IgD-negative memory B cell (primary cell): ENCODE measurements at regions not wholly inside any gene's neighbourhood (a gene's known extent, or its start where the extent isn't known, plus 50 kb on each side); places are given as distances from the start of the nearest gene placed in this dataset.
"Not testable (repeated sequence)": the region's sequence is repeated elsewhere in the genome, so short reads cannot be mapped to it uniquely, and the experiment has no call there.

Experiments used
- H3K27ac Mint-ChIP-seq, 3 donors: one replicate each; pipeline ENCODE4 v1.8.0; 2020 to 2022; ENCODE audit warnings: mild to moderate bottlenecking in 3 of 3, mixed read lengths in 3 of 3, moderate library complexity in 1 of 3
- H3K27me3 Mint-ChIP-seq: one replicate; pipeline ENCODE4 v1.8.0; 2021; ENCODE audit warnings: mixed read lengths
- H3K36me3 Mint-ChIP-seq: one replicate; pipeline ENCODE4 v1.8.0; 2020; ENCODE audit warnings: mild to moderate bottlenecking, mixed read lengths
- H3K4me1 Mint-ChIP-seq, 3 donors: one replicate each; pipeline ENCODE4 v1.8.0; 2020 to 2022; ENCODE audit warnings: mixed read lengths in 3 of 3, mild to moderate bottlenecking in 1 of 3
- H3K4me3 Mint-ChIP-seq, 4 donors: one replicate each; pipeline ENCODE4 v1.8.0; 2020 to 2022; ENCODE audit warnings: mild to moderate bottlenecking in 4 of 4, mixed read lengths in 4 of 4, moderate library complexity in 3 of 4
- H3K9me3 Mint-ChIP-seq, 3 donors: one replicate each; pipeline ENCODE4 v1.8.0; 2020 to 2021; ENCODE audit warnings: mixed read lengths in 3 of 3, mild to moderate bottlenecking in 1 of 3

GRCh38 chr9:105089874-105090273 is 154.6 kb upstream of the SLC44A1 start:
- H3K27me3 Mint-ChIP-seq = no peaks in the 10 kb centered on the region
- H3K4me3 Mint-ChIP-seq = no peak overlapping the region
- H3K36me3 Mint-ChIP-seq = no peaks in the 10 kb centered on the region
- no peaks in the 10 kb centered on the region for H3K4me1 Mint-ChIP-seq
- no peak overlapping the region for H3K27ac Mint-ChIP-seq
- no peaks in the 10 kb centered on the region for H3K9me3 Mint-ChIP-seq

- H3K4me1 Mint-ChIP-seq = no peaks in the 10 kb centered on the region
- H3K27ac Mint-ChIP-seq = no peak overlapping the region
- H3K36me3 Mint-ChIP-seq = no peaks in the 10 kb centered on the region
- H3K4me3 Mint-ChIP-seq = no peak overlapping the region
- no peaks in the 10 kb centered on the region for H3K9me3 Mint-ChIP-seq
- H3K27me3 Mint-ChIP-seq = no peaks in the 10 kb centered on the region
Observed at GRCh38 chr9:105091004-105091640, 153.3 kb upstream of the SLC44A1 start.

- Mint-ChIP-seq H3K27me3 (no peaks in the 10 kb centered on the region), H3K36me3 (no peaks in the 10 kb centered on the region), H3K4me1 (no peaks in the 10 kb centered on the region), H3K9me3 (no peaks in the 10 kb centered on the region), H3K4me3 (no peak overlapping the region), H3K27ac (no peak overlapping the region)
Observed at GRCh38 chr9:105093685-105094084, 150.8 kb upstream of the SLC44A1 start.

- Mint-ChIP-seq H3K9me3 (no peaks in the 10 kb centered on the region), H3K27ac (no peak overlapping the region), H3K4me3 (no peak overlapping the region), H3K36me3 (no peaks in the 10 kb centered on the region), H3K4me1 (no peaks in the 10 kb centered on the region), H3K27me3 (no peaks in the 10 kb centered on the region)
Observed at GRCh38 chr9:105098370-105098769, 146.1 kb upstream of the SLC44A1 start.

- no peaks in the 10 kb centered on the region for H3K36me3 Mint-ChIP-seq
- H3K9me3 Mint-ChIP-seq = no peaks in the 10 kb centered on the region
- H3K4me1 Mint-ChIP-seq = no peaks in the 10 kb centered on the region
- H3K27me3 Mint-ChIP-seq = peaks cover 4% of the 10 kb centered on the region
- no peak overlapping the region for H3K27ac Mint-ChIP-seq
- H3K4me3 Mint-ChIP-seq = no peak overlapping the region
Observed at GRCh38 chr9:105103776-105104175, 140.7 kb upstream of the SLC44A1 start.

GRCh38 chr9:105114318-105114717 is 130.1 kb upstream of the SLC44A1 start:
- H3K27ac Mint-ChIP-seq = peak overlapping the region in 1 of 3 donors; percentile 55
- H3K36me3 Mint-ChIP-seq = no peaks in the 10 kb centered on the region
- peaks cover 12 to 21% (median 14%) of the 10 kb centered on the region in 3 donors for H3K4me1 Mint-ChIP-seq
- peaks cover 1 to 3% (median 2%) of the 10 kb centered on the region in 3 donors for H3K9me3 Mint-ChIP-seq
- peaks cover 6% of the 10 kb centered on the region for H3K27me3 Mint-ChIP-seq
- no peak overlapping the region for H3K4me3 Mint-ChIP-seq

GRCh38 chr9:105114964-105115728 is 129.3 kb upstream of the SLC44A1 start:
- Mint-ChIP-seq H3K4me3 (peak overlapping the region in 2 of 4 donors; percentile 61 to 86), H3K4me1 (peaks cover 12 to 18% (median 14%) of the 10 kb centered on the region in 3 donors), H3K36me3 (no peaks in the 10 kb centered on the region), H3K27me3 (peaks cover 3% of the 10 kb centered on the region), H3K27ac (peak overlapping the region in 1 of 3 donors; percentile 59), H3K9me3 (peaks cover under 1 to 2% (median under 1%) of the 10 kb centered on the region in 3 donors)

GRCh38 chr9:105116052-105116868 is 128.2 kb upstream of the SLC44A1 start:
- peaks cover 0 to 2% (median 0%) of the 10 kb centered on the region in 3 donors for H3K9me3 Mint-ChIP-seq
- peaks cover 12 to 18% (median 14%) of the 10 kb centered on the region in 3 donors for H3K4me1 Mint-ChIP-seq
- H3K4me3 Mint-ChIP-seq = no peak overlapping the region
- H3K27me3 Mint-ChIP-seq = peaks cover 1% of the 10 kb centered on the region
- peak overlapping the region in 1 of 3 donors; percentile 59 for H3K27ac Mint-ChIP-seq
- no peaks in the 10 kb centered on the region for H3K36me3 Mint-ChIP-seq

GRCh38 chr9:105117234-105117633 is 127.2 kb upstream of the SLC44A1 start:
- H3K27ac Mint-ChIP-seq = no peak overlapping the region
- H3K27me3 Mint-ChIP-seq = peaks cover 1% of the 10 kb centered on the region
- H3K9me3 Mint-ChIP-seq = peaks cover 0 to 2% (median 0%) of the 10 kb centered on the region in 3 donors
- no peak overlapping the region for H3K4me3 Mint-ChIP-seq
- H3K4me1 Mint-ChIP-seq = peaks cover 13 to 18% (median 14%) of the 10 kb centered on the region in 3 donors
- no peaks in the 10 kb centered on the region for H3K36me3 Mint-ChIP-seq

GRCh38 chr9:105118636-105119035 is 125.8 kb upstream of the SLC44A1 start:
- H3K36me3 Mint-ChIP-seq = no peaks in the 10 kb centered on the region
- H3K4me1 Mint-ChIP-seq = peaks cover 11 to 18% (median 13%) of the 10 kb centered on the region in 3 donors
- peaks cover 0 to 2% (median 0%) of the 10 kb centered on the region in 3 donors for H3K9me3 Mint-ChIP-seq
- H3K27me3 Mint-ChIP-seq = peaks cover 1% of the 10 kb centered on the region
- H3K27ac Mint-ChIP-seq = no peak overlapping the region
- H3K4me3 Mint-ChIP-seq = no peak overlapping the region

GRCh38 chr9:105119156-105119555 is 125.3 kb upstream of the SLC44A1 start:
- peaks cover 0 to 2% (median 0%) of the 10 kb centered on the region in 3 donors for H3K9me3 Mint-ChIP-seq
- H3K27ac Mint-ChIP-seq = no peak overlapping the region
- H3K36me3 Mint-ChIP-seq = no peaks in the 10 kb centered on the region
- H3K4me3 Mint-ChIP-seq = no peak overlapping the region
- H3K4me1 Mint-ChIP-seq = peaks cover 8 to 12% (median 8%) of the 10 kb centered on the region in 3 donors
- H3K27me3 Mint-ChIP-seq = peaks cover 1% of the 10 kb centered on the region

- H3K4me1 Mint-ChIP-seq = peaks cover 3 to 6% (median 3%) of the 10 kb centered on the region in 3 donors
- H3K27ac Mint-ChIP-seq = no peak overlapping the region
- H3K36me3 Mint-ChIP-seq = no peaks in the 10 kb centered on the region
- peaks cover 1% of the 10 kb centered on the region for H3K27me3 Mint-ChIP-seq
- H3K9me3 Mint-ChIP-seq = no peaks in the 10 kb centered on the region
- no peak overlapping the region for H3K4me3 Mint-ChIP-seq
Observed at GRCh38 chr9:105121861-105122430, 122.5 kb upstream of the SLC44A1 start.

- H3K36me3 Mint-ChIP-seq, H3K9me3 Mint-ChIP-seq, H3K27ac Mint-ChIP-seq, H3K27me3 Mint-ChIP-seq, H3K4me3 Mint-ChIP-seq: not testable (repeated sequence)
- peaks cover 10 to 23% (median 12%) of the 10 kb centered on the region in 3 donors for H3K4me1 Mint-ChIP-seq
Observed at GRCh38 chr9:105124598-105124997, 119.9 kb upstream of the SLC44A1 start.

- peaks cover 8% of the 10 kb centered on the region for H3K27me3 Mint-ChIP-seq
- H3K4me3 Mint-ChIP-seq = no peak overlapping the region
- H3K4me1 Mint-ChIP-seq = peaks cover 10 to 23% (median 12%) of the 10 kb centered on the region in 3 donors
- no peaks in the 10 kb centered on the region for H3K36me3 Mint-ChIP-seq
- no peak overlapping the region for H3K27ac Mint-ChIP-seq
- H3K9me3 Mint-ChIP-seq = no peaks in the 10 kb centered on the region
Observed at GRCh38 chr9:105126226-105126625, 118.2 kb upstream of the SLC44A1 start.

GRCh38 chr9:105127863-105128220 is 116.6 kb upstream of the SLC44A1 start:
- Mint-ChIP-seq H3K36me3 (no peaks in the 10 kb centered on the region), H3K4me1 (peaks cover 9 to 23% (median 12%) of the 10 kb centered on the region in 3 donors), H3K9me3 (no peaks in the 10 kb centered on the region), H3K27me3 (peaks cover 8% of the 10 kb centered on the region), H3K27ac (peak overlapping the region in 1 of 3 donors; percentile 18), H3K4me3 (peak overlapping the region in 2 of 4 donors; percentile 29 to 61)
